Endodermal cell (in vitro differentiated cells): ENCODE measurements at regions not wholly inside any gene's neighbourhood (a gene's known extent, or its start where the extent isn't known, plus 50 kb on each side); places are given as distances from the start of the nearest gene placed in this dataset.

Experiments
- DNase-seq: peaks from one replicate; pipeline ENCODE4 v3.0.0-alpha.2; 2017
- H3K27ac ChIP-seq: 2 replicates; pipeline ENCODE4 v1.5.1; 2013; ENCODE audit warnings: mild to moderate bottlenecking, low read depth, low read length, moderate library complexity
- H3K27me3 ChIP-seq: 2 replicates; pipeline ENCODE4 v1.6.1; 2013; ENCODE audit warnings: mild to moderate bottlenecking, low read length, moderate library complexity; ENCODE audit not compliant: insufficient read depth, control insufficient read depth, poor library complexity, severe bottlenecking
- H3K36me3 ChIP-seq: 2 replicates; pipeline ENCODE4 v1.7.0; 2013; ENCODE audit warnings: mild to moderate bottlenecking, low read length, moderate library complexity; ENCODE audit not compliant: control insufficient read depth, insufficient read depth
- H3K4me1 ChIP-seq: one replicate; pipeline ENCODE4 v1.7.0; 2013; ENCODE audit warnings: low read length; ENCODE audit not compliant: control insufficient read depth, insufficient read depth
- H3K4me3 ChIP-seq: 2 replicates; pipeline ENCODE4 v1.5.1; 2013; ENCODE audit warnings: mild to moderate bottlenecking, low read length, moderate library complexity
- H3K9ac ChIP-seq: 2 replicates; pipeline ENCODE4 v1.6.1; 2013; ENCODE audit warnings: mild to moderate bottlenecking, low read length, moderate library complexity; ENCODE audit not compliant: poor library complexity, severe bottlenecking; ENCODE audit errors: extremely low read depth
- H3K9me3 ChIP-seq: 2 replicates; pipeline ENCODE4 v1.6.1; 2013; ENCODE audit warnings: mild to moderate bottlenecking, low read length, moderate library complexity; ENCODE audit not compliant: control insufficient read depth
- H3K27ac Mint-ChIP-seq: 2 replicates; pipeline ENCODE4 v1.8.0; 2020; ENCODE audit warnings: mixed read lengths
- H3K27me3 Mint-ChIP-seq: 2 replicates; pipeline ENCODE4 v1.8.0; 2021; ENCODE audit warnings: mild to moderate bottlenecking, mixed read lengths; ENCODE audit not compliant: insufficient read depth
- H3K36me3 Mint-ChIP-seq: 2 replicates; pipeline ENCODE4 v1.8.0; 2020; ENCODE audit warnings: low read depth, mixed read lengths
- H3K4me1 Mint-ChIP-seq: 2 replicates; pipeline ENCODE4 v1.8.0; 2020; ENCODE audit warnings: mixed read lengths
- H3K4me3 Mint-ChIP-seq: 2 replicates; pipeline ENCODE4 v1.8.0; 2020; ENCODE audit warnings: mild to moderate bottlenecking, moderate library complexity, mixed read lengths
- H3K9me3 Mint-ChIP-seq: 2 replicates; pipeline ENCODE4 v1.8.0; 2020; ENCODE audit warnings: mild to moderate bottlenecking, mixed read lengths
- WGBS, 2 experiments: methylation state at CpG; one replicate each; pipeline versions ENCODE4 v1.1.5 to v1.1.7; 2013; ENCODE audit warnings: missing lambda C conversion rate in 2 of 2, mixed read lengths in 1 of 2; ENCODE audit not compliant: insufficient coverage in 1 of 2, insufficient read length in 1 of 2; 5-methylcytosine and 5-hydroxymethylcytosine counted together
- TF ChIP-seq, protein P1 (sequence below): fragments of 200-600 bp; sonication (generic); conservative IDR thresholded peaks from 2 replicates; pipeline ENCODE4 v1.5.0; 2021; ENCODE audit warnings: antibody characterized with exemption, mild to moderate bottlenecking

DNA sequence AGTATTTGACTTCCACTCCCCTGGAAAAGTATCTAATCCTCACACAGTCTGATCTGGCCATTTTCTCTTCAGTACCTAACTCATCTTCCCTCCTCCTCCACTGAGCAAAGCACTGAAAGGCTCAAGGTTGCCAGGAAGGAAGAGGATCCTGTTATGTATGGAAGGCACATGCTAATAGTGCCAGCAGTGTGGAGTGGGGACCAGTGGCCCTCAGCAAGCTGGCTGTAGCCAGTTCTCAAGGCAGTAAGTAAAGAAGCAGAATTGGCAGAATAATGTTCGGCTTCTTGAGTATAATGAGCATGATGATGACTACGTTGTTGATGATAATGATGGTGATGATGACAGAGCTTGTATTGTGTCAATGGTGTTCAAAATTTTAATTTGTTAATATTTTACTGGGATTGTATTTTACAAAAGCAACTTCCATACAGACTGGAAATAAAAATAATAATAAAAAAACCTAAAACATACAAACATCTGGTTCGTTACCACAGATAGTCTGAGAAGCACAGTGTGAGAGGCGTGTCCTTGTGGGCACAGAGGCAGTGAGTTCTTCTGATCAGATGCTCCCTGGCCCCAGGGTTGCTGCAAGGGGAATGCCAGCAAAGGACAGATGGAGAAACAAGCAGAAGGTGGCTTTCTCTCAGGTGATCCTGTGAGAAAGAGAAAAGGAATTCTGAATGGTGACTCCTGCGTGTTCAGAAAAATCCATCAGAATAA is 528.8 kb downstream of the CMPK2 start:
- no peak overlapping the region for H3K4me3 ChIP-seq
- H3K27ac Mint-ChIP-seq: no peak overlapping the region
- H3K4me1 Mint-ChIP-seq: no peaks in the 10 kb centered on the region
- H3K9me3 Mint-ChIP-seq: no peaks in the 10 kb centered on the region
- no peaks in the 10 kb centered on the region for H3K27me3 Mint-ChIP-seq
- no peak for DNase-seq
- H3K36me3 ChIP-seq: no peaks in the 10 kb centered on the region
- no peak overlapping the region for H3K27ac ChIP-seq
- H3K36me3 Mint-ChIP-seq: no peaks in the 10 kb centered on the region
- H3K4me1 ChIP-seq: no peaks in the 10 kb centered on the region
- 93 to 94% methylated on average over 2 to 5 of the region's 5 CpGs for WGBS, 2 experiments
- H3K9me3 ChIP-seq: no peaks in the 10 kb centered on the region
- no peak overlapping the region for H3K9ac ChIP-seq
- no peak overlapping the region for H3K4me3 Mint-ChIP-seq
- TF ChIP-seq, protein P1, sequence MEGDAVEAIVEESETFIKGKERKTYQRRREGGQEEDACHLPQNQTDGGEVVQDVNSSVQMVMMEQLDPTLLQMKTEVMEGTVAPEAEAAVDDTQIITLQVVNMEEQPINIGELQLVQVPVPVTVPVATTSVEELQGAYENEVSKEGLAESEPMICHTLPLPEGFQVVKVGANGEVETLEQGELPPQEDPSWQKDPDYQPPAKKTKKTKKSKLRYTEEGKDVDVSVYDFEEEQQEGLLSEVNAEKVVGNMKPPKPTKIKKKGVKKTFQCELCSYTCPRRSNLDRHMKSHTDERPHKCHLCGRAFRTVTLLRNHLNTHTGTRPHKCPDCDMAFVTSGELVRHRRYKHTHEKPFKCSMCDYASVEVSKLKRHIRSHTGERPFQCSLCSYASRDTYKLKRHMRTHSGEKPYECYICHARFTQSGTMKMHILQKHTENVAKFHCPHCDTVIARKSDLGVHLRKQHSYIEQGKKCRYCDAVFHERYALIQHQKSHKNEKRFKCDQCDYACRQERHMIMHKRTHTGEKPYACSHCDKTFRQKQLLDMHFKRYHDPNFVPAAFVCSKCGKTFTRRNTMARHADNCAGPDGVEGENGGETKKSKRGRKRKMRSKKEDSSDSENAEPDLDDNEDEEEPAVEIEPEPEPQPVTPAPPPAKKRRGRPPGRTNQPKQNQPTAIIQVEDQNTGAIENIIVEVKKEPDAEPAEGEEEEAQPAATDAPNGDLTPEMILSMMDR: no peak
- no peaks in the 10 kb centered on the region for H3K27me3 ChIP-seq

DNA sequence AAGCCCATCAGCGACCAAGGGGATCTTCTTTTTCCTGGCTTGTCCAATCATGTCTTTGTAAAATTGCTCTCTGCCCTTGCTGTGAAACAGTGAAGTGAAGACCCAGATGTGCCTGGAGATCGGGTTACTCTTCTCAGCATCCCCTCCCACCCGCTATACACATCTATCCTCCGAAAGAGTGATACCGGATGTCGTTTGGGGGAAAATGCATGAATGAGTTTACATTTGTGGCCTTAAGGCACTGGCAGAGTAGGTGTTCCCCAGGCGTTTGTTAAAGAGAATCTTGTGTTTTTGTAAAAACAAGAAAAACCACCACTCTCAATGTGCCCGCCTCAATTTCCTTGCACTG is 528.3 kb downstream of the CMPK2 start:
- Mint-ChIP-seq H3K4me3 (no peak overlapping the region), H3K27ac (no peak overlapping the region)
- no peaks in the 10 kb centered on the region for H3K4me1 ChIP-seq

GRCh38 chr2:6341588-6342129 is 524.0 kb downstream of the CMPK2 start:
- Mint-ChIP-seq H3K36me3 (no peaks in the 10 kb centered on the region), H3K27me3 (no peaks in the 10 kb centered on the region), H3K4me3 (no peak overlapping the region), H3K9me3 (no peaks in the 10 kb centered on the region), H3K27ac (no peak overlapping the region), H3K4me1 (no peaks in the 10 kb centered on the region)
- no peaks in the 10 kb centered on the region for H3K36me3 ChIP-seq
- no peak overlapping the region for H3K27ac ChIP-seq
- no peak overlapping the region for H3K4me3 ChIP-seq
- no peak overlapping the region for H3K9ac ChIP-seq
- H3K9me3 ChIP-seq: no peaks in the 10 kb centered on the region
- H3K4me1 ChIP-seq: no peaks in the 10 kb centered on the region
- TF ChIP-seq, protein P1: no peak
- 93 to 100% methylated on average over 2 to 3 of the region's 3 CpGs for WGBS, 2 experiments
- no peak for DNase-seq
- H3K27me3 ChIP-seq: no peaks in the 10 kb centered on the region

More for the DNA sequence above, 528.3 kb downstream of the CMPK2 start:
- H3K4me3 ChIP-seq: no peak overlapping the region
- no peaks in the 10 kb centered on the region for H3K27me3 ChIP-seq
- Mint-ChIP-seq H3K9me3 (no peaks in the 10 kb centered on the region), H3K36me3 (no peaks in the 10 kb centered on the region), H3K27me3 (no peaks in the 10 kb centered on the region), H3K4me1 (no peaks in the 10 kb centered on the region)
- DNase-seq: no peak
- 88 to 90% methylated on average over 8 of the region's 8 CpGs for WGBS, 2 experiments
- TF ChIP-seq, protein P1: no peak
- no peaks in the 10 kb centered on the region for H3K9me3 ChIP-seq
- no peaks in the 10 kb centered on the region for H3K36me3 ChIP-seq
- no peak overlapping the region for H3K9ac ChIP-seq
- no peak overlapping the region for H3K27ac ChIP-seq
